SK-N-SH (cell line): ENCODE measurements at regions not wholly inside any gene's neighbourhood (a gene's known extent, or its start where the extent isn't known, plus 50 kb on each side); places are given as distances from the start of the nearest gene placed in this dataset.
"Not testable (repeated sequence)": the region's sequence is repeated elsewhere in the genome, so short reads cannot be mapped to it uniquely, and the experiment has no call there.

ENCODE experiments used
- CHD2 ChIP-seq: fragments of 150-350 bp; IDR thresholded peaks from 2 replicates; pipeline ENCODE4 v1.6.1; 2018; ENCODE audit warnings: low read length; ENCODE audit not compliant: partially characterized antibody
- CTCF ChIP-seq: fragments of 200-600 bp; sonication (generic); IDR thresholded peaks from 2 replicates; pipeline ENCODE4 v1.6.1; 2017; ENCODE audit warnings: antibody characterized with exemption, mild to moderate bottlenecking, moderate library complexity
- EZH2phosphoT487 ChIP-seq: fragments of 200-600 bp; sonication (generic); IDR thresholded peaks from 2 replicates; pipeline ENCODE4 v1.6.1; 2017; ENCODE audit warnings: low read depth, mixed run types, mild to moderate bottlenecking, antibody characterized with exemption, moderate library complexity, borderline replicate concordance
- FOXM1 ChIP-seq: IDR thresholded peaks from 2 replicates; pipeline ENCODE4 v1.4.0; 2012; ENCODE audit warnings: low read depth, mild to moderate bottlenecking
- JUND ChIP-seq: IDR thresholded peaks from 2 replicates; pipeline ENCODE4 v1.4.0; 2012
- NRF1 ChIP-seq: IDR thresholded peaks from 2 replicates; pipeline ENCODE4 v1.6.1; 2012; ENCODE audit warnings: low read depth, mild to moderate bottlenecking, low read length
- POLR2AphosphoS5 ChIP-seq: IDR thresholded peaks from 2 replicates; pipeline ENCODE4 v1.6.1; 2012; ENCODE audit warnings: low read depth, low read length
- RCOR1 ChIP-seq: fragments of 150-350 bp; IDR thresholded peaks from 2 replicates; pipeline ENCODE4 v1.6.1; 2017; ENCODE audit warnings: antibody characterized with exemption, low read length
- REST ChIP-seq: IDR thresholded peaks from 2 replicates; pipeline ENCODE4 v1.6.1; 2012; ENCODE audit warnings: mild to moderate bottlenecking, low read depth, low read length, moderate library complexity
- RFX5 ChIP-seq: IDR thresholded peaks from 2 replicates; pipeline ENCODE4 v1.6.1; 2012; ENCODE audit warnings: mild to moderate bottlenecking, improper control_type of control experiment, low read length
- ZBTB33 ChIP-seq: IDR thresholded peaks from 2 replicates; pipeline ENCODE4 v1.4.0; 2012; ENCODE audit warnings: low read depth, borderline replicate concordance

- not testable (repeated sequence) for TF ChIP-seq REST, POLR2AphosphoS5, CTCF, NRF1, CHD2, EZH2phosphoT487, RCOR1, JUND, FOXM1, ZBTB33, RFX5
These were observed 194.1 kb upstream of the CXCL12 start for GRCh38 chr10:44578963-44579362.
